B cell (primary cell): ENCODE measurements at regions not wholly inside any gene's neighbourhood (a gene's known extent, or its start where the extent isn't known, plus 50 kb on each side); places are given as distances from the start of the nearest gene placed in this dataset. TPM values are rescaled to one million over a fixed set of nuclear protein-coding genes. Genes with fewer than 3 reads are reported as not detected.

ENCODE experiments used
- small RNA-seq: library from RNA; depleted of rRNA; stranded (forward); fragments of <200 nt; gene quantifications from one replicate; pipeline ENCODE3, GENCODE V24; 2012; ENCODE audit warnings: low replicate concordance, low read depth; ENCODE audit not compliant: insufficient read length

Small RNA genes in the stretch of these regions (small RNA-seq; reads per million reads assigned to genes)
- not detected for gene AL353752.1
- not detected for gene RF00568
